Frontal cortex (tissue), 3 donors: ENCODE measurements at regions not wholly inside any gene's neighbourhood (a gene's known extent, or its start where the extent isn't known, plus 50 kb on each side); places are given as distances from the start of the nearest gene placed in this dataset.
"Not testable (repeated sequence)": the region's sequence is repeated elsewhere in the genome, so short reads cannot be mapped to it uniquely, and the experiment has no call there.

Experiments used
- DNase-seq, 2 donors: peaks; one replicate each; pipeline ENCODE4 v3.0.0; 2012; ENCODE audit warnings: low spot score in 2 of 2
- FAIRE-seq: peaks from 2 replicates; lab custom pipeline; 2012; peaks lifted over from hg19 to GRCh38; lab: Jason Lieb, UNC
- donor health status: control.
- donor health status: control.
- donor health status: control.

DNA sequence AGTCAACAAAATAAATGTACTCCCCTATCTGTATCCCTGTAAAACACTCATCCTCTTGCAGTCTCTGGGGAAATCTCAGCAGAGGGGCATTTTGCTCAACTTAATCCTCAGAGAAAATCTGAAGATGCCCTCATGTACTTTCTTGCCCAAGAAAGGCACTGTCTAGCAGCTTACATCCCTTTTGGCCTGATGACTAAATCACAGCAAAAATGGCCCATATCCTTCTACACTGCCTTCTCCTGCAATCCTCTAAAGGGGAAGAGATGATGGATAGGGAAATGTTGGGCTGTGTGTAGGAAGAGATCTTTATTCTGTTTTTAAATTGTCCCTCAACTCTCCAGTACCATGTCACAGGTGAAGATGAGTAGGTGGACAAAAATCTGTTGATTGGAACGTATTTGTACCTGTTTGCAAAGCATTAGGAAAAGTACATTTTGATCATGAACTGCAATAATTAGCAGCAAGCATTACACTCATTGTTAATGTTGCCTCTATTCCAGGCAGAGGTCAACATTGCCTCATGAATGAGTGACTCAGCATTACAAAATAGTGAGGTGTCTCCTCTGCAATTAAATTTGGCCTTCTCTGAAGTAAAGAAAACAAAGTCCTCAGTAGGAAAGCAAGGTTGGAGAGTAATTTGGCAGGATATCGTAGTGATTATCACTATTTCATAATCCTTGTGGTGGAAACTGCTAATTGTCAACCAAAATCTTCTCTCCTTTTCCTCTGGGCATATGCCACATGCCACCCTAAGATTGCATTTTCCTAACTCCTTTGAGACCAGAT is 172.4 kb upstream of the CAND1 start:
- no peak for DNase-seq
- FAIRE-seq, result no peak

DNA sequence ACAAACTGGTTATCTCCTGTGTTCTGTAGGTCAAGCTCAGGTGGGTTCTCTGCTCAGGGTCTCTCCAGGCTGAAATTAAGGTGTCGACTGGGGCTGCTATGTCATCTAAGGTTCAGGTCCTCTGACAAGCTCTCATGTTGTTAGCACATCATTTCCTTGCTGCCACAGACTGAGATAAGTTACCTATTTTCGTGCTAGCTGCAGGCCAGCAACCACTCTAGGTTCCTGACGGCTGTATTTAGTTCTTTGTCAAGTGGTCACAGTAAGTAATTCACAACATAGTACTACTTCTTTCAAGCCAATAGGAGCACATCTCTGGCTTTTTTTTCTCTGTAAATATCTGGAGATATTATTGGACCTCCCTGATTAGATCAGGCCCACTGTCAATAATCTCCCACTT is 169.3 kb upstream of the CAND1 start:
- DNase-seq (no peak), FAIRE-seq (no peak)

DNA sequence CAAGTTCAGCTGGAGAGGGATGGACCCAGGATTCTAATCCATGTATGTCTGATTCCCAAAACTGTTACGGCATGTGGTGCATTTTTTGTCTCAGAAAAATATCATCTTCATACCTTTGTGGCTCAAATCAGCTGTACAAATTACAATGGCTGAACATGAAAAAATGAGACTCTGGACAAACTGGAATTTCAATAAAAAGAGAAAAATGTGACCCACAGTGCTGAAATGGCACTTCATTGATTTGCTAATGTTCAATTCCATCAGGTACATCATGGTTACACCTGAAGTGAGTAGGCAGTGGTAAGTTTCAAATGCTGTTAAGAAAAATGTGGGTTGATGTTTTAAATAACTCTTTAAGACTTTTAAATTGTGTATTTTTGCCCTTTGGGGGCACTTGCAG is 165.6 kb upstream of the CAND1 start:
- no peak for FAIRE-seq

DNA sequence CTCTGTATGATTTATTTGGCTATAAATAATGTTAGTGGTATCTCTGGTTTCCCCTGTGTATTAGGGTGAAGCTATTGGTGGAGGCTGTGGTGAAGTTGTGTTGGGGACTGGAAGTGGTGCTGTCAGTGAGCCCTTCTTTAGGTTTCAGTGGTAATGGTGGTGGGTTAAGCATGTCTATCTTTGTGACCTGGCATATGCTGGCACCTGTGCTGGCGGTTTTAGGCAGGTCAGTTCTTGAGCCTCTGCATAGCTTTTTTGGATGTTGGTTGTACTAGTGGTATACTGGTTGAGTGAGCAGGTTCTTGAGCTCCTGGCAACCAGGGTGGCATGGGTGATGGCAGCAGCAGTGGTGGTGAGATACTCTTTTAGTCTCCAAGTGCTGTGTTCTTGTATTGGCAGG is 161.9 kb upstream of the CAND1 start:
- DNase-seq, result no peak
- no peak for FAIRE-seq

More for the DNA sequence above, 165.6 kb upstream of the CAND1 start:
- no peak for DNase-seq

DNA sequence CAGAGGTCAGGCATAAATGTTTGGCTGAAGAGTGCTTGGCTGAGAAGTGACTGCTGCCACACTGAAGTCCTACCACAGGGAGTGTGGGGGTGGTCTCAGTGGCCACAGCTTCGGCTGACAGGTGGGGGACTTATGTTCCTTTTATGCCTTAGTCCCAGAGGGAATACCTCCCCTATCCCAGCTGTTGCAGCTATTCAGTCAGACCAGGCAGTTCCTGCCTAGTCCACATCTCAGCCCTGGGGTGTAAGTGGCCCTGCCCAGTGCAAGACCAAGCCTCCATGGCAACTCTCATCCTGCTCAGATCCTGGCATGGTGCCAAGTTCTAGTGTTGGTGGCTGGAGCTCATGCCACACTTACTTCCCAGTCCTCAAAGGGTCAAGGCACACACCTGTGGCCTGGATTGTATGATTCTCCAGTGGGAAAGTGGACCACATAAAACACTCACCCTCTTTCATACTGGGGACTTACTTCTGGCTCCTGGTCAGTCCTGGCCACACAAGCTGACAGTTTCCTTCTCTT is 161.3 kb upstream of the CAND1 start:
- DNase-seq (no peak), FAIRE-seq (no peak)

DNA sequence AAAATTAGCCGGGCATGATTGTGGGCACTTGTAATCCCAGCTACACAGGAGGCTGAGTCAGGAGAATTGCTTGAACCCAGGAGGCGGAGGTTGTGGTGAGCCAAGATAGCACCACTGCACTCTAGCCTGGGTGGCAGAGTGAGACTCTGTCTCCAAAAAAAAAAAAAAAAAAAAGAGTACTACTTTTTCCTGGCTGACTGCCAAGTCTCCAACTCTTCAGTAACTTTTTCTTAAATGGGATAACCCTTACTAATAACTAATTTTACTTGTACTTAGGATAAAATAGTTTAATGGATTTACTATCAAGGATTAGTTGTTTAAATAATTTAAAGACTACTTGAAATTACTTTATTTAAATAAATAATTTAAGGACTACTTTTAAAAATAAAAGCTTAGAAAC is 158.8 kb upstream of the CAND1 start:
- DNase-seq, FAIRE-seq: not testable (repeated sequence)

DNA sequence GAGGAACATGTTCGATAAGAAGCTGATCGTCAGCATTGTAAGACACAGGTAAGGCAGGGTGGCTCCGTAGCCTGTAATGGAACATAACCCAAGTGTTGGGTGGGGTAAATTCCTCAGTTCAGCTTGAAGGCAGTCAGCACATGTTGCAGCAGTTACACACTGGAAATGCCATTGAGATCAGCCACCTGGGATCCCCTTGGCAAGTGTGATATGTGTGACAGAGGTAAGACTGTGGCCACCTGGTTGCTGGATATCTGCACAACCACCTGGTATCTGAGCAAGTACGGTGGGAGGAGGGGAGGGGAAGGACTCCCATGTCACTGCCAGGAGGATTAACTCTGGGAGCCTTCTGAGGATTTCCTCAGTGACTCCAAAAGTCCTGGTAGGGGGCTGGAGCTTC is 158.0 kb upstream of the CAND1 start:
- FAIRE-seq (no peak), DNase-seq (no peak)

DNA sequence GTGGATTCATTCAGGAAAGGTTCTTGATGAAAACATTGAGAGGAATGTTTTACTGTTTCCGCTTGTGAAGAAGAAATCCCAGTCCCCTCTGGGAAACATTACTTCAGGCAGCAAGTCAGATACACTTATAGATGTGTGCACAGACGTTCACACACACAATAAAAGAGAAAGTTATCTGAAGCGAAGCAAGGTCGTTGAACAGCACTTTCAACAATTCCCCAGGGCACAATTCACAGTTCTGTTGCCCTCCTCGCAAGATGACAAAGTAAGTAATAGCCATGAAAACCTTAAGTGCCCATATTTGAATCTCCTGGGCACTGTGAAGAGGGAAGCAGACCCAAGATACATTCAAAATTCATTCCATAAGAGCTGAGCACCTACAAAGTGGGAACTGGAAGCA is 156.6 kb upstream of the CAND1 start:
- FAIRE-seq (no peak), DNase-seq (no peak)

DNA sequence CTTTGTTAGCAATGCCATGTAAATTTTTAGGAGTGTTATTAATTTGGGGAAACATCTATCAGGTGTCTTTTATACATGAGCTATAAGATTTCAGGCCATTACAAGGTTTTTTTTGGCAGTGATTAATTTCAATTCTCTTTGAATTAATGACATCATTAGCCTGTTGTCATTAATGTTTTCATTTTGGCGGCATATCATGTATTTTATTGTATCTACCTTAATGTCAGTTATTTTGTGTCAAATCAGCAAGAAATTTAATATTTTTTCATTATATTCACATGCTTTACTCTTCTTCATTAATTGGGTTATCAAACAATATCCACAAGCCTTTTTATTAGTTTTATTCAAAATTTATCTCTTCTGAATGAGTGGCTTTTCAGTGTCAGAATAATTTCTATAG is 153.0 kb upstream of the CAND1 start:
- FAIRE-seq, result no peak
- no peak for DNase-seq

DNA sequence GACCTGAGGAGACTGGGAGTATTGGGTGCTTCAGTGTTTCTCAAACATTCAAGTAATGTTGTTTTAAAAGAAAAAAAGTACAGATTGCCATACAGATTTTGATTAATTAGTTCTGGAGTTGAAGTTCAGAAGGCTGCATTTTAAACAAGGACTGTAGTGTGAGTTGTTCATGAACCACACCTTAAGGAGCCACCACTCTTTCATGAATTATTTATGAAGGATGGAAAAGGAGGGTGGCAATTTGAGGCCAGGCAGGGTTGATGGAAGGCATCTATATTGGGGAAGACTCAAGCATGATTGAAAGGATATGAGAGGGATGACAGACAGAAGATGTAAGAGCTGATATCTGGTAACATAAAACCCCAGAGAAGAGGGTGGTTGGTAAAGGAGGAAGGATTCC is 146.6 kb upstream of the CAND1 start:
- FAIRE-seq, result no peak

DNA sequence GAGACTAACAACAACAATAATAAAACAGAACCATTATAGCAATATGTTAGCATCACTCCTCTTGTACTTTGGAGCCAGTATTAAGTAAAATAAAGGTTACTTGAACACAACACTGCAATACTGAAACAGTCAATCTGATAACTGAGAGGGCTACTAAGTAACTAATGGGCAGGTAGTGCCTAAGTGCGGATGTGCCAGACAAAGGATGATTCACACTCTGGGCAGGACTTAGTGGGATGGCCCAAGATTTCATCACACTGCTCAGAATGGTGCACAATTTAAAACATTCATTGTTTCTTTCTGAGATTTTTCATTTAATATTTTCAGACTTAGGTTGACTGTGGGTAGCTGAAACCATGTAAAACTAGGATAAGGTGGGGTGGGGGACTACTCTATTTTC is 131.9 kb upstream of the CAND1 start:
- DNase-seq, result no peak
- no peak for FAIRE-seq

More for the DNA sequence above, 146.6 kb upstream of the CAND1 start:
- no peak for DNase-seq

DNA sequence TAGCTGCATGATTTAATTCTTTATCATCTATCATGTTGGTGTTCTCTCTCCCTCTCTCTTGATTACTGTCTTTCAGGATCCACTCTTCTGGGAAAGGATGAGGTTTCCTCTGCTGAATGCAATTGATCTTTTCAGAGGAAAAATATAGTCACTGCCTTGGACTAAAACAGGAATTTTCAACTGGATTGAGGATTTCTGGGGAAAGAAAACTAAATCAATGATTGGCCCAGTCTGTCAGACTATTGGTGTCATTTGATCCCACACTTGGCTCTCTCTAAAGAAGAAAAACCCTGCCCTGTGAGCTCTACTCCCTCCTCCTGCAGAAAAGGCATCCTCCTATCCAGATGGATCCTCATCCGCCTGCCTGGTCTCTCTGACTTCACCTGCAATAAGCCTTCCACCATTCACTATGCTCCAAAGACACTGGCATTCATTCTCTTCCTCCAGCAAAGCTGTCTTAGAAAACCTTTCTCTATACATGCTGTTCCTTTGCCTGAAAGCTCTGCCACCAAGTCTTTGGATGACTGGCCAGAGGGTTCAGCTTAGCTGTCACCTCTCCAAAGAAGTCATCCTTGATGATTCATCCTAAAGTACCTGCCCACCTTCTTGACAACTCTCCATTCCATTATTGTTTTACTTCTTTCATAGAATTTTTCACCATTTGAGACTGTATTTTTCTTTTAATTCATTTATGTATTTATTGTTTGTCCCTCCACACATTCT is 127.7 kb upstream of the CAND1 start:
- no peak for FAIRE-seq
- no peak for DNase-seq

DNA sequence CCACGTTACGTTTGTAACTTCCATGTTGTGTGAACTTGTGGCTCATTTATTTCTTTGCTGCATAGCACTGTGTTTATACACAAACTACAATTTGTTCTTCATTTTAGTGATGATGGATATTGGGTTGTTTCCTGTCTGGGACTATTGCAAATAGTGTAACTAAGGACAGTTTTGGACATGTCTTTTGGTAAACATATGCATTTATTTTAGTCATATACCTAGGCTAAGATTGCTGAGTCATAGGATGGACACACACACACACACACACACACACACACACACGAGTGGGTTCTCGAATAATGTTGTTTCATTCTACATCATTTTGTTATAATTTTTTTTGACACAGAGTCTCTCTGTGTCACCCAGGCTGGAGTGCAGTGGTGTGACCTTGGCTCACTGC is 123.5 kb upstream of the CAND1 start:
- FAIRE-seq (no peak), DNase-seq (no peak)

DNA sequence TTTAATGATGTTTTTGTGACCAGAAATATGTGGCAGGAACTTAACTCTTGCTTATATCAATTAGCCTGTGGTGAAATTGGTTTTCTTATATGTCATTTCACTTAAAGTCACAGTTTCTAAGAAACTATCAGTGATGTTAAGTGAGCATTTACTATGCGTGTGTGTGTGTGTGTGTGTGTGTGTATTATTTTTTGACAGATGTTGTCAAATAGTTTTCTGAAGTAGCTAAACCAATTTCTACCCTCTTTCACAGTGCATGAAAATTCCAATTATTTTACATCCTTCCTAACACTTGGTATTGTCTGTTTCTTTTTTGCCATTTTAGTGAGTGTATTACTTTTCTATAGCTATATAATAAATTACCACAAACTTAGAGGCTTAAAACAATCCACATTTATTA is 122.1 kb upstream of the CAND1 start:
- no peak for DNase-seq
- no peak for FAIRE-seq

DNA sequence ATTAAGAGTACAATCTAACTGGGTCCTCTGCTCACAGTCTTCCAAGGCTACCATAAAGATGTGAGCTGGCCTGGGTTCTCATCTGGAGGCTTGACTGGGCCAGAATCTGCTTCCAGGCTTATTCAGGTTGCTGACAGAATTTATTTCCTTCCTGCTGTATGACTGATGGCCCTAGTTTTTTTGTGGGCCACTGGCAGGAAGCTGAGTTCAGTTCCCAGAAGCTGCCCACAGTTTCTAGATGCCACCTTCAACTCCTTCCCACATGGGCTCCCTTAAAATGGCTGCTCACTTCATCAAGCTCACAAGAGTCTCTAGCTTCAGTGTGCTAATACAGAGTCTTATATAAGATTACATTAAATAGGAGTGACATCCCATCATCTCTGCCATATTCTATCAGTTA is 121.7 kb upstream of the CAND1 start:
- DNase-seq, result no peak
- FAIRE-seq, result no peak

DNA sequence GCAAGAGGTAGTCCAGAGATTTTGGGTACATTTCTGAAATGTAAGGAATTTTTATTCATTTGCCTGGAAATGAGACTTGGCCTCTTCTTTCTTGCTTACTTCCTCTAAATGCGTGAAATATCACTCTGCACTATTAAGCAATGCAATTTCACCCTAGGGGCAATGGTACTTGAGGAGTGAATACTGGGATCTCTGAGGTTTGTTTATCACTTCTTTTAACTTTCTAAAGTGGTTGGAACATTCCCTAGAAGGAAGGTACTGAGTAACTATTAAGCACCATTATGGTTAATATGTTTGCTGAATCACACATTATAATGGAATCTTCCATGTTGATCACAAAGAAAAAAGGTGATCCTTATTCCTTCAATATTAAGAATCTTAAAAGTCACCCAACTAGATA is 120.9 kb upstream of the CAND1 start:
- no peak for DNase-seq

DNA sequence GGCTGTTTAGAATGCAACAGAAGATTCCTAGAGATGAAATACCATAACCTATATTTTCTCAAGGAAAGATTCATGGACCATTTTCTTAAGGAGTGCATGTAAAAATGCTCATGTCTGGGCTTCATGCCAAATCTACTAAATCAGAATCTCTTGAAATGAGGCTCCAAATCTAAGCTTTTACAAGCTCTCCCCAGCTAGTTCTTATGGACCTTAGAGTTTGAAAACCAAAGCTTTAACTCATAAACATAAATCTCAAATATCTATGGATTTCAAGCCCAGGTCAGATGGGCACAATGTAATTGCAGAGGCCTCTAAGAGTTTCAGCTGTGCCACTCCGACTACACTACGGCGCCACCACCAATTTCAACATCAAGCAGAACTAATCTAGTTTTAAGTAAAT is 117.3 kb upstream of the CAND1 start:
- DNase-seq, result no peak
- no peak for FAIRE-seq

More for the DNA sequence above, 120.9 kb upstream of the CAND1 start:
- FAIRE-seq, result no peak

DNA sequence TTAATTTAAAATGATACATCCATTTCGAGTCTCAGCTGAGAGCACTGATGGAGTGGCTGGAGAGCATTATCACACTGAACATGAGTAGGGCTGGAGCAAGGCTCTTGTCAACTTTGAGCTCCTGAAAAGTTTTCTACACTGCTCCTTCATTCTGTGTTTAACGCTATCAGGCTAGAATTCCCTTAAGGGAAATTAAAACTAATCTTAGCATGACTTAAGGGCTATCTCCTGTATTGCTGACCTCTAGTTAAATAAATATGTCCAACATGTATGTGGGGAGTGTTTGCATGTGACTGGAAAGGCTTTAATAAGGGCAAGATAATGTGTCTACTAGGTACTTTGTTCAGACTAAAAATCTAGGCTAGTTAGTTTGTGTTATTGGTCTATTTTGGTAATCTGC is 116.7 kb upstream of the CAND1 start:
- no peak for FAIRE-seq
- DNase-seq, result no peak

DNA sequence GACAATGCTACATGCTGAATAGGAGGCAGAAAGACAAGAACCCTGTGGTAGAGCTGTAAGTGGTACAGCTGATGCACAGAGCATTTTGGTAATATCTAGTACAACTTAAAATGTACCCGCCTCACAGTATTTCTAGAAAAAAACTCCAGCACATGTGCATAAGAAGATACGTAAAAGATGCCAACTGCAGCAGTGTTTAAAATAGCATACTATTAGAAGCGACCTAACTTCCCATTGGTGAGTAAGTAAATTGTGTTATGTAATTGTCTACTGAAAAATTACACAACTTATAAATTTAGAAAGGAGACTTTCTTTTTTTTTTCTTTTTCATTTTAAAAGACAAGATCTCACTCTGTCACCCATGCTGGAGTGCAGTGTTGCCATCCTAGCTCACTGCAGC is 114.3 kb upstream of the CAND1 start:
- DNase-seq, result no peak
- FAIRE-seq, result no peak

DNA sequence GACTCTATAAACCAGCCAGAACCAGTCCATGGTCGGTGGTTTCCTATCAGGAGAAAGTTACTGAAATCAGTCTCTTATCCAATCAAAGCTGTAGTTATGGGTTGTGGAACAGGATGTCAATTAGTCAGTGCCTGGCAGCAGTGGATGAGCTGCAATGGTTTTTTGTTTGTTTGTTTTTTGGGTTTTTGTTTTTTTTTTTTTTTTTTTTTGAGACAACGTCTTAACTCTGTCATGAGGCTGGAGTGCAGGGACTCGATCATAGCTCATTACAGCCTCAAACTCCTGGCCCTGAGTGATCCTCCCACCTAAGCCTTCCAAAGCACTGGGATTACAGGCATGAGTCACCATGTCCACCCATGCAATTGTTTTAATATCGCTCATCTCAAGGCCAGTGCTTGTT is 113.3 kb upstream of the CAND1 start:
- FAIRE-seq (no peak), DNase-seq (no peak)

DNA sequence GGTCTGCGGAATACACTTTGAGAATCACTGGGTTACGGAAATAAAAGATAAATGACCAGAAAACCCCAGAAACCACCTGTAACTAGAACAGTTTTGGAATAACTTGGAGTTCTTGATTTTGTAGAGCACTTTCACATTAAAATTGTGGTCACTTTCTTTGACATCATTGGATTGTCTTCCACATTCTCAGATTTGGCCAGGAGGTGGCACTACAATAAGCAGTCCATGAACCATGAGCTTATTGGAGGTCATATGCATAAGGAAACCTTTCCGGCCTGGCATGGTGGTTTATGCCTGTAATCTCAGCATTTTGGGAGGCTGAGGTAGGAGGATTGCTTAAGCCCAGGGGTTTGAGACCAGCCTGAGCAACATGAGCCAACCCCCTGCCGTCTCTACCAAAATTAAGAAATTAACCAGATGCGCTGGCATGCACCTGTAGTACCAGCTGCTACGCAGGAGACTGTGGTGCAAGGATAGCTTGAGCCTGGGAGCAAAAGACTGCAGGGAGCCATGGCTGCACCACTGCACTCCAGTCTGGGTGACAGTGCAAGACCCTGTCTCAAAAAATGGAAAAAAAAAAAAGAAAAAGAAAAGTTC is 107.7 kb upstream of the CAND1 start:
- FAIRE-seq (no peak), DNase-seq (no peak)
